Testis (tissue), 2 donors: ENCODE measurements at regions not wholly inside any gene's neighbourhood (a gene's known extent, or its start where the extent isn't known, plus 50 kb on each side); places are given as distances from the start of the nearest gene placed in this dataset.

ENCODE experiments used
- POLR2A ChIP-seq: fragments of 450-650 bp; IDR thresholded peaks from one replicate; pipeline ENCODE4 v1.6.1; 2017; ENCODE audit warnings: antibody characterized with exemption, mild to moderate bottlenecking, moderate library complexity
- TF ChIP-seq, protein P1 (sequence below), 3 experiments: fragments of 450-650 bp in 2 of 3; fragments of 200-600 bp in 1 of 3; sonication (generic) in 1 of 3; IDR thresholded peaks; one replicate each; pipeline ENCODE4 v1.5.1; 2016 to 2019; ENCODE audit warnings: antibody characterized with exemption in 3 of 3, mild to moderate bottlenecking in 2 of 3, moderate library complexity in 1 of 3

DNA sequence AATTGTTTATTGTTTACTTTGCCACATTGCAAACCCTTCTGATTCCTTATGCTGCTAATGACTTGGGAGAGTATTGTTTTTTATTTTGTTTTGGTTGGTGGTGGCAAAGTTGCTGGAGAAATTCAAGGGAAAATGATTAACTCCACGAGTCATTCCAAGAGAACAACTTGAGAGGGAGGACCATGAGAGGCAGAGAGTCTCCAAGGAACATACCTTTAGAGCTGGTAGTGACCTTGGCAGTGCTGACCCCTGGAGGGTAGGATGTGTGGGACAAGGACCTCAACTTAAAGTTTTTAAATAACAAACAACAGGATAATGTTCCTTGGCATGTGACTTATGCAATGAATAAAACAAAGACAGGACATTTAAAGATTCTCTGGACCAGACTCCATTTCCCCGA lies 139.7 kb downstream of the LRRC70 start:
- TF ChIP-seq, protein P1, sequence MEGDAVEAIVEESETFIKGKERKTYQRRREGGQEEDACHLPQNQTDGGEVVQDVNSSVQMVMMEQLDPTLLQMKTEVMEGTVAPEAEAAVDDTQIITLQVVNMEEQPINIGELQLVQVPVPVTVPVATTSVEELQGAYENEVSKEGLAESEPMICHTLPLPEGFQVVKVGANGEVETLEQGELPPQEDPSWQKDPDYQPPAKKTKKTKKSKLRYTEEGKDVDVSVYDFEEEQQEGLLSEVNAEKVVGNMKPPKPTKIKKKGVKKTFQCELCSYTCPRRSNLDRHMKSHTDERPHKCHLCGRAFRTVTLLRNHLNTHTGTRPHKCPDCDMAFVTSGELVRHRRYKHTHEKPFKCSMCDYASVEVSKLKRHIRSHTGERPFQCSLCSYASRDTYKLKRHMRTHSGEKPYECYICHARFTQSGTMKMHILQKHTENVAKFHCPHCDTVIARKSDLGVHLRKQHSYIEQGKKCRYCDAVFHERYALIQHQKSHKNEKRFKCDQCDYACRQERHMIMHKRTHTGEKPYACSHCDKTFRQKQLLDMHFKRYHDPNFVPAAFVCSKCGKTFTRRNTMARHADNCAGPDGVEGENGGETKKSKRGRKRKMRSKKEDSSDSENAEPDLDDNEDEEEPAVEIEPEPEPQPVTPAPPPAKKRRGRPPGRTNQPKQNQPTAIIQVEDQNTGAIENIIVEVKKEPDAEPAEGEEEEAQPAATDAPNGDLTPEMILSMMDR (IDR thresholded peaks at IDR 0.05): no peak
- no peak for TF ChIP-seq POLR2A
